ENCODE measurements at regions not wholly inside any gene's neighbourhood (a gene's known extent, or its start where the extent isn't known, plus 50 kb on each side); places are given as distances from the start of the nearest gene placed in this dataset.

GRCh38 chr12:88998421-88998820 is 353.9 kb downstream of the DUSP6 start:
- no peak for DNase-seq (ENCODE audit: low read depth in 2 of 2)

- no peak for DNase-seq (ENCODE audit: low read depth in 2 of 2)
These were observed 356.0 kb downstream of the DUSP6 start for GRCh38 chr12:88996200-88996788.

- DNase-seq (ENCODE audit: low read depth in 2 of 2): no peak
These were observed 357.3 kb downstream of the DUSP6 start for GRCh38 chr12:88994971-88995370.

GRCh38 chr12:88994537-88994936 is 357.8 kb downstream of the DUSP6 start:
- DNase-seq (ENCODE audit: low read depth in 2 of 2): no peak

GRCh38 chr12:88993651-88994050 is 358.6 kb downstream of the DUSP6 start:
- no peak for DNase-seq (ENCODE audit: low read depth in 2 of 2)

GRCh38 chr12:88986056-88986455 is 366.2 kb downstream of the DUSP6 start:
- DNase-seq (ENCODE audit: low read depth in 2 of 2): no peak

GRCh38 chr12:88985631-88986030 is 366.7 kb downstream of the DUSP6 start:
- DNase-seq (ENCODE audit: low read depth in 2 of 2): no peak

- no peak for DNase-seq (ENCODE audit: low read depth in 2 of 2)
These were observed 367.3 kb downstream of the DUSP6 start for GRCh38 chr12:88985011-88985410.

- DNase-seq (ENCODE audit: low read depth in 2 of 2): no peak
These were observed 369.6 kb downstream of the DUSP6 start for GRCh38 chr12:88982694-88983093.

GRCh38 chr12:88977115-88977514 is 375.2 kb downstream of the DUSP6 start:
- no peak for DNase-seq (ENCODE audit: low read depth in 2 of 2)

- no peak for DNase-seq (ENCODE audit: low read depth in 2 of 2)
These were observed 378.3 kb downstream of the DUSP6 start for GRCh38 chr12:88973998-88974397.

- no peak for DNase-seq (ENCODE audit: low read depth in 2 of 2)
These were observed 381.6 kb downstream of the DUSP6 start for GRCh38 chr12:88970740-88971139.

- DNase-seq (ENCODE audit: low read depth in 2 of 2): no peak
These were observed 383.2 kb downstream of the DUSP6 start for GRCh38 chr12:88969127-88969526.

- no peak for DNase-seq (ENCODE audit: low read depth in 2 of 2)
These were observed 380.1 kb upstream of the KITLG start for GRCh38 chr12:88960213-88960878.

GRCh38 chr12:88958946-88959345 is 378.7 kb upstream of the KITLG start:
- no peak for DNase-seq (ENCODE audit: low read depth in 2 of 2)

- no peak for DNase-seq (ENCODE audit: low read depth in 2 of 2)
These were observed 377.9 kb upstream of the KITLG start for GRCh38 chr12:88958153-88958552.

- DNase-seq (ENCODE audit: low read depth in 2 of 2): no peak
These were observed 377.1 kb upstream of the KITLG start for GRCh38 chr12:88957358-88957757.

- DNase-seq (ENCODE audit: low read depth in 2 of 2): no peak
These were observed 375.3 kb upstream of the KITLG start for GRCh38 chr12:88955531-88955930.

GRCh38 chr12:88953029-88953586 is 372.8 kb upstream of the KITLG start:
- DNase-seq (ENCODE audit: low read depth in 2 of 2): no peak

GRCh38 chr12:88952562-88952942 is 372.3 kb upstream of the KITLG start:
- DNase-seq (ENCODE audit: low read depth in 2 of 2): no peak

- DNase-seq (ENCODE audit: low read depth in 2 of 2): no peak
These were observed 371.7 kb upstream of the KITLG start for GRCh38 chr12:88951860-88952561.

GRCh38 chr12:88951177-88951576 is 370.9 kb upstream of the KITLG start:
- DNase-seq (ENCODE audit: low read depth in 2 of 2): no peak

- DNase-seq (ENCODE audit: low read depth in 2 of 2): no peak
These were observed 367.3 kb upstream of the KITLG start for GRCh38 chr12:88947486-88948043.
